HCT116 (cell line): ENCODE measurements at regions not wholly inside any gene's neighbourhood (a gene's known extent, or its start where the extent isn't known, plus 50 kb on each side); places are given as distances from the start of the nearest gene placed in this dataset.

Experiments used
- ATAC-seq: fragments of 200-7000 bp; cut with Tn5 transposase; 2 replicates; pipeline ENCODE4 v1.9.1; 2020; ENCODE audit warnings: mild to moderate bottlenecking, moderate library complexity
- BruUV-seq: library from RNA; stranded (reverse); fragments of 400-500 nt; replicated peaks from 2 replicates; lab custom pipeline; 2021; lab: Mats Ljungman, UMichigan
- CTCF ChIA-PET: fragments of 300-600 bp; sonication (Branson Sonifier 250); formaldehyde crosslinking; loops from one replicate; lab custom pipeline; 2021; ENCODE audit warnings: antibody characterized with exemption; lab: Charles Lee
- POLR2A ChIA-PET: fragments of 300-600, 350-600 bp; sonication (Branson Sonifier 250); formaldehyde crosslinking; loops from one replicate; lab custom pipeline; 2021; ENCODE audit warnings: antibody characterized with exemption; lab: Charles Lee
- RAD21 ChIA-PET, 2 experiments: fragments of 300-600 bp; sonication (Branson Sonifier 250); formaldehyde crosslinking; loops; one replicate each; lab custom pipeline; 2023; ENCODE audit warnings: low total read pairs in 2 of 2; ENCODE audit not compliant: uncharacterized antibody in 2 of 2, unreplicated experiment in 2 of 2, low non-redundant PET in 1 of 2; lab: Charles Lee
- DNase-seq: peaks from one replicate; pipeline ENCODE4 v3.0.0-alpha.2; 2010; ENCODE audit warnings: low read depth, low spot score
- H2AFZ ChIP-seq: fragments of 200-600 bp; shearing (Covaris generic), sonication (generic); 2 replicates; pipeline ENCODE4 v1.6.1; 2017; ENCODE audit warnings: low read depth, mixed run types, mixed read lengths, antibody characterized with exemption, low read length; ENCODE audit not compliant: poor library complexity, severe bottlenecking
- H3K27ac ChIP-seq: 2 replicates; pipeline ENCODE4 v1.5.1; 2012; ENCODE audit warnings: low read depth, low read length
- H3K27me3 ChIP-seq: fragments of 200-600 bp; sonication (generic); 2 replicates; pipeline ENCODE4 v1.6.1; 2016; ENCODE audit warnings: mixed run types, low read length, mixed read lengths; ENCODE audit not compliant: insufficient read depth
- H3K36me3 ChIP-seq, 2 experiments: fragments of 200-500 bp in 1 of 2; fragments of 200-600 bp in 1 of 2; sonication (Bioruptor generic) in 1 of 2; sonication (generic) in 1 of 2; 2 replicates each; pipeline versions ENCODE4 v1.5.1 to v1.6.1; 2014 to 2016; ENCODE audit warnings: low read length in 2 of 2, inconsistent platforms in 1 of 2, mixed read lengths in 1 of 2, mixed run types in 1 of 2; ENCODE audit not compliant: insufficient read depth in 2 of 2, control insufficient read depth in 1 of 2
- H3K4me1 ChIP-seq, 2 experiments: fragments of 200-600 bp in 1 of 2; sonication (generic) in 1 of 2; 2 replicates each; pipeline versions ENCODE4 v1.5.1 to v1.6.1; 2012 to 2017; ENCODE audit warnings: low read length in 2 of 2, inconsistent platforms in 1 of 2, mild to moderate bottlenecking in 1 of 2, mixed read lengths in 1 of 2, mixed run types in 1 of 2, moderate library complexity in 1 of 2; ENCODE audit not compliant: insufficient read depth in 2 of 2, control insufficient read depth in 1 of 2
- H3K4me2 ChIP-seq: fragments of 200-600 bp; sonication (generic); 2 replicates; pipeline ENCODE4 v1.6.1; 2017; ENCODE audit warnings: mixed run types, low read length, mixed read lengths
- H3K4me3 ChIP-seq, 2 experiments: fragments of 200-600 bp in 1 of 2; sonication (generic) in 1 of 2; replicated peaks in 1 of 2; 2 replicates each; pipeline ENCODE4 v1.5.1; 2011 to 2016; ENCODE audit warnings: low read length in 2 of 2, control low read depth in 1 of 2, low read depth in 1 of 2, mild to moderate bottlenecking in 1 of 2, mixed read lengths in 1 of 2, mixed run types in 1 of 2
- H3K79me2 ChIP-seq: fragments of 200-600 bp; sonication (generic); 2 replicates; pipeline ENCODE4 v1.6.1; 2017; ENCODE audit warnings: mild to moderate bottlenecking, mixed run types, low read length, moderate library complexity, mixed read lengths; ENCODE audit not compliant: insufficient read depth
- H3K9ac ChIP-seq: fragments of 200-600 bp; sonication (generic); 2 replicates; pipeline ENCODE4 v1.6.1; 2016; ENCODE audit warnings: low read length, mixed read lengths
- H3K9me2 ChIP-seq: fragments of 200-600 bp; sonication (generic), shearing (Covaris generic); 2 replicates; pipeline ENCODE4 v1.6.1; 2017; ENCODE audit warnings: mixed run types, mild to moderate bottlenecking, moderate library complexity; ENCODE audit not compliant: insufficient read depth
- H3K9me3 ChIP-seq, 2 experiments: fragments of 200-500 bp in 1 of 2; fragments of 200-600 bp in 1 of 2; sonication (Bioruptor generic) in 1 of 2; sonication (generic) in 1 of 2; 2 replicates each; pipeline ENCODE4 v1.6.1; 2014 to 2017; ENCODE audit warnings: low read length in 2 of 2, mixed read lengths in 2 of 2, inconsistent platforms in 1 of 2, low read depth in 1 of 2, mild to moderate bottlenecking in 1 of 2, mixed run types in 1 of 2, moderate library complexity in 1 of 2; ENCODE audit not compliant: control insufficient read depth in 1 of 2, insufficient read depth in 1 of 2
- H4K20me1 ChIP-seq: fragments of 200-600 bp; sonication (generic), shearing (Covaris generic); 2 replicates; pipeline ENCODE4 v1.6.1; 2017; ENCODE audit warnings: mixed run types, mild to moderate bottlenecking, moderate library complexity; ENCODE audit not compliant: insufficient read depth
- EGR1 ChIP-seq: IDR thresholded peaks from 2 replicates; pipeline ENCODE4 v1.6.1; 2012; ENCODE audit warnings: low read depth
- ELF1 ChIP-seq: IDR thresholded peaks from 2 replicates; pipeline ENCODE4 v1.6.1; 2012; ENCODE audit warnings: low read depth, borderline replicate concordance
- EZH2phosphoT487 ChIP-seq: fragments of 200-600 bp; IDR thresholded peaks from 2 replicates; pipeline ENCODE4 v1.6.1; 2018; ENCODE audit warnings: antibody characterized with exemption, borderline replicate concordance
- FOSL1 ChIP-seq: IDR thresholded peaks from 2 replicates; pipeline ENCODE4 v1.6.1; 2012; ENCODE audit warnings: low read depth
- JUND ChIP-seq: IDR thresholded peaks from 2 replicates; pipeline ENCODE4 v1.6.1; 2012
- RAD21 ChIP-seq: IDR thresholded peaks from 2 replicates; pipeline ENCODE4 v1.6.1; 2012; ENCODE audit warnings: low read depth, mild to moderate bottlenecking
- SP1 ChIP-seq: IDR thresholded peaks from 2 replicates; pipeline ENCODE4 v1.6.1; 2012; ENCODE audit warnings: low read depth
- TCF7L2 ChIP-seq: IDR thresholded peaks from 2 replicates; pipeline ENCODE4 v1.7.0; 2011; ENCODE audit warnings: borderline replicate concordance, inconsistent platforms; ENCODE audit not compliant: insufficient read depth, insufficient read length; ENCODE audit errors: extremely low read depth
- YY1 ChIP-seq: IDR thresholded peaks from 2 replicates; pipeline ENCODE4 v1.6.1; 2011; ENCODE audit warnings: low read length, low read depth, moderate library complexity, mild to moderate bottlenecking; ENCODE audit not compliant: insufficient replicate concordance; ENCODE audit errors: extremely low read depth
- ZFX ChIP-seq: fragments of 450-650 bp; IDR thresholded peaks from 2 replicates; pipeline ENCODE4 v1.6.1; 2017
- intact Hi-C: fragments of 100-400 bp; cut with micrococcal nuclease; formaldehyde crosslinking; loops from 2 replicates; pipeline ENCODE4 v1.10.0; 2022
- TF ChIP-seq, protein P1 (sequence below): IDR thresholded peaks from 2 replicates; pipeline ENCODE4 v1.6.1; 2011; ENCODE audit warnings: mild to moderate bottlenecking, low read length, moderate library complexity; ENCODE audit not compliant: insufficient replicate concordance; ENCODE audit errors: extremely low read depth
- TF ChIP-seq, protein P2 (sequence below): IDR thresholded peaks from 2 replicates; pipeline ENCODE4 v1.6.1; 2012
- TF ChIP-seq, protein P3 (sequence below): IDR thresholded peaks from 2 replicates; pipeline ENCODE4 v1.6.1; 2012; ENCODE audit warnings: low read depth

DNA sequence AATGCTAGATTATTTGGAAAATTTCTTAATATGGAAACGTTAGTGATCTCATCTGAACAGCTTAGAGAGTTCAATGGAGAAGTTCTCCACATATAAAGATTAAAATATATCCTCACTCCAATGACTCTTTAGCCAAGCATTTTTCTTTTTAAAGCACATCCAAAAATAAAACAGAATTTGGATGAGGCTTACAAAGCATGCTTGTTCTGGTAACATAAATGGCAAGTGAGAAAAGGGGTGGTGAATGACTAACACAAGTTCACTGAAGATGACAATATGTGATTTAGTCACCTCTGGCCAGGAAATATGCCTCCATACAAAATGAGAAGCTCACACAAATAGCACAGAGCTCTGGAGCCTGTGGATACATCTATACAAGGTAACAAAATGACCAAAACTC lies 253.0 kb downstream of the PCDH20 start:
- Histone ChIP-seq H3K9me2 (no peaks in the 10 kb centered on the region), H3K27me3 (no peaks in the 10 kb centered on the region), H3K36me3 (no peaks in the 10 kb centered on the region), H3K4me3 (no peak overlapping the region), H3K4me1 (no peaks in the 10 kb centered on the region), H3K9me3 (no peaks in the 10 kb centered on the region), H3K9ac (no peak overlapping the region), H4K20me1 (no peaks in the 10 kb centered on the region), H3K4me2 (no peak overlapping the region), H3K27ac (no peak overlapping the region), H3K79me2 (no peaks in the 10 kb centered on the region), H2AFZ (no peak overlapping the region)
- CTCF ChIA-PET: no interaction called here
- TF ChIP-seq RAD21 (no peak), TCF7L2 (no peak), ELF1 (no peak), JUND (no peak), SP1 (no peak), EZH2phosphoT487 (no peak), ZFX (no peak)
- TF ChIP-seq, protein P1, sequence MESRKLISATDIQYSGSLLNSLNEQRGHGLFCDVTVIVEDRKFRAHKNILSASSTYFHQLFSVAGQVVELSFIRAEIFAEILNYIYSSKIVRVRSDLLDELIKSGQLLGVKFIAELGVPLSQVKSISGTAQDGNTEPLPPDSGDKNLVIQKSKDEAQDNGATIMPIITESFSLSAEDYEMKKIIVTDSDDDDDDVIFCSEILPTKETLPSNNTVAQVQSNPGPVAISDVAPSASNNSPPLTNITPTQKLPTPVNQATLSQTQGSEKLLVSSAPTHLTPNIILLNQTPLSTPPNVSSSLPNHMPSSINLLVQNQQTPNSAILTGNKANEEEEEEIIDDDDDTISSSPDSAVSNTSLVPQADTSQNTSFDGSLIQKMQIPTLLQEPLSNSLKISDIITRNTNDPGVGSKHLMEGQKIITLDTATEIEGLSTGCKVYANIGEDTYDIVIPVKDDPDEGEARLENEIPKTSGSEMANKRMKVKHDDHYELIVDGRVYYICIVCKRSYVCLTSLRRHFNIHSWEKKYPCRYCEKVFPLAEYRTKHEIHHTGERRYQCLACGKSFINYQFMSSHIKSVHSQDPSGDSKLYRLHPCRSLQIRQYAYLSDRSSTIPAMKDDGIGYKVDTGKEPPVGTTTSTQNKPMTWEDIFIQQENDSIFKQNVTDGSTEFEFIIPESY: no peak
- ATAC-seq (no peak), DNase-seq (no peak)
- intact Hi-C loops: no loop called here
- POLR2A ChIA-PET: no interaction called here
- no TSS peak for BruUV-seq
- RAD21 ChIA-PET: no interaction called here

DNA sequence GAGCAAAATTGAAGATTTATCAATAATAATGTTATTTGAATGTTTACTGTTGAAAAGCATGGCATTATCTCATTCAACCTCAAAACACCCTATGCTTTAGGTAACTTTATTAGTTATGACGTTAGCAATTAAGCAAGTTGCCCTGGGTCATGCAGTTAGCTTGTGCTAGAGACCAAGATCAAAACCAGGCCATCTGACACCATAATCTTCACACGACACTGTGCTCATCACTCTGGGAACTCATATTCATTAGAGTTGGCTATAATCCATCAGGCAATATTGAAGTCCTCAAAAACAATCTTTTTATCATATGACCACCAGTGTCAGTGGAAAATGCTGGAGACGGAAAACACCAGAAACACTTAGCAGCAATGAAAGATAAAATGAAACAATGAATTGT lies 253.5 kb downstream of the PCDH20 start:
- H3K9me2 ChIP-seq: no peaks in the 10 kb centered on the region
- H3K79me2 ChIP-seq: no peaks in the 10 kb centered on the region
- H3K36me3 ChIP-seq: no peaks in the 10 kb centered on the region
- H3K4me2 ChIP-seq: no peak overlapping the region
- TF ChIP-seq FOSL1: no peak
- TF ChIP-seq EZH2phosphoT487: no peak
- TF ChIP-seq, protein P2, sequence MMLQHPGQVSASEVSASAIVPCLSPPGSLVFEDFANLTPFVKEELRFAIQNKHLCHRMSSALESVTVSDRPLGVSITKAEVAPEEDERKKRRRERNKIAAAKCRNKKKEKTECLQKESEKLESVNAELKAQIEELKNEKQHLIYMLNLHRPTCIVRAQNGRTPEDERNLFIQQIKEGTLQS: no peak
- no peak for TF ChIP-seq YY1
- no peak for TF ChIP-seq ZFX
- TF ChIP-seq EGR1: no peak
- TF ChIP-seq, protein P3, sequence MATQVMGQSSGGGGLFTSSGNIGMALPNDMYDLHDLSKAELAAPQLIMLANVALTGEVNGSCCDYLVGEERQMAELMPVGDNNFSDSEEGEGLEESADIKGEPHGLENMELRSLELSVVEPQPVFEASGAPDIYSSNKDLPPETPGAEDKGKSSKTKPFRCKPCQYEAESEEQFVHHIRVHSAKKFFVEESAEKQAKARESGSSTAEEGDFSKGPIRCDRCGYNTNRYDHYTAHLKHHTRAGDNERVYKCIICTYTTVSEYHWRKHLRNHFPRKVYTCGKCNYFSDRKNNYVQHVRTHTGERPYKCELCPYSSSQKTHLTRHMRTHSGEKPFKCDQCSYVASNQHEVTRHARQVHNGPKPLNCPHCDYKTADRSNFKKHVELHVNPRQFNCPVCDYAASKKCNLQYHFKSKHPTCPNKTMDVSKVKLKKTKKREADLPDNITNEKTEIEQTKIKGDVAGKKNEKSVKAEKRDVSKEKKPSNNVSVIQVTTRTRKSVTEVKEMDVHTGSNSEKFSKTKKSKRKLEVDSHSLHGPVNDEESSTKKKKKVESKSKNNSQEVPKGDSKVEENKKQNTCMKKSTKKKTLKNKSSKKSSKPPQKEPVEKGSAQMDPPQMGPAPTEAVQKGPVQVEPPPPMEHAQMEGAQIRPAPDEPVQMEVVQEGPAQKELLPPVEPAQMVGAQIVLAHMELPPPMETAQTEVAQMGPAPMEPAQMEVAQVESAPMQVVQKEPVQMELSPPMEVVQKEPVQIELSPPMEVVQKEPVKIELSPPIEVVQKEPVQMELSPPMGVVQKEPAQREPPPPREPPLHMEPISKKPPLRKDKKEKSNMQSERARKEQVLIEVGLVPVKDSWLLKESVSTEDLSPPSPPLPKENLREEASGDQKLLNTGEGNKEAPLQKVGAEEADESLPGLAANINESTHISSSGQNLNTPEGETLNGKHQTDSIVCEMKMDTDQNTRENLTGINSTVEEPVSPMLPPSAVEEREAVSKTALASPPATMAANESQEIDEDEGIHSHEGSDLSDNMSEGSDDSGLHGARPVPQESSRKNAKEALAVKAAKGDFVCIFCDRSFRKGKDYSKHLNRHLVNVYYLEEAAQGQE: no peak
- no peak for TF ChIP-seq TCF7L2
- DNase-seq (no peak), ATAC-seq (no peak)
- H3K9ac ChIP-seq: no peak overlapping the region
- no peaks in the 10 kb centered on the region for H4K20me1 ChIP-seq
- CTCF ChIA-PET: no interaction called here
- intact Hi-C loops: no loop called here
- no peaks in the 10 kb centered on the region for H3K4me1 ChIP-seq
- H2AFZ ChIP-seq: no peak overlapping the region
- RAD21 ChIA-PET: no interaction called here
- H3K27ac ChIP-seq: no peak overlapping the region
- H3K4me3 ChIP-seq: no peak overlapping the region
- H3K9me3 ChIP-seq: no peaks in the 10 kb centered on the region
- no TSS peak for BruUV-seq
- no peaks in the 10 kb centered on the region for H3K27me3 ChIP-seq
- POLR2A ChIA-PET: no interaction called here
